ENCODE measurements at regions not wholly inside any gene's neighbourhood (a gene's known extent, or its start where the extent isn't known, plus 50 kb on each side); places are given as distances from the start of the nearest gene placed in this dataset.

GRCh38 chr7:412313-412710 is 107.3 kb downstream of the PDGFA start:
- H3K9me3 Mint-ChIP-seq: peaks cover 0 to 3% (median 0%) of the 10 kb centered on the region in 7 donors
- no peaks in the 10 kb centered on the region for H3K36me3 Mint-ChIP-seq
- H3K27ac Mint-ChIP-seq: no peak overlapping the region
- Histone ChIP-seq H3K4me1 (ENCODE audit: control insufficient read depth, insufficient read depth, low read length, poor library complexity, severe bottlenecking) (no peaks in the 10 kb centered on the region), H3K4me3 (ENCODE audit: low read depth, low read length) (no peak overlapping the region), H3K27me3 (ENCODE audit: control insufficient read depth, insufficient read depth, low read length) (no peaks in the 10 kb centered on the region), H3K36me3 (ENCODE audit: control insufficient read depth, insufficient read depth, low read length) (no peaks in the 10 kb centered on the region), H3K9me3 (ENCODE audit: control insufficient read depth in 2 of 2, low read length in 2 of 2) (no peaks in the 10 kb centered on the region), H3K27ac (ENCODE audit: insufficient read depth, low read length, poor library complexity, severe bottlenecking) (no peak overlapping the region)
- H3K4me3 Mint-ChIP-seq: no peak overlapping the region
- no peaks in the 10 kb centered on the region for H3K27me3 Mint-ChIP-seq
- ATAC-seq (ENCODE audit: low read depth in 2 of 2) (no peak), DNase-seq (no peak)
- no peaks in the 10 kb centered on the region for H3K4me1 Mint-ChIP-seq

GRCh38 chr7:414681-415560 is 104.7 kb downstream of the PDGFA start:
- DNase-seq: no peak
- no peak overlapping the region for H3K27ac ChIP-seq (ENCODE audit: insufficient read depth, low read length, poor library complexity, severe bottlenecking)

GRCh38 chr7:415646-416525 is 103.8 kb downstream of the PDGFA start:
- H3K9me3 Mint-ChIP-seq: peaks cover 0 to 5% (median 2%) of the 10 kb centered on the region in 7 donors
- no peak overlapping the region for H3K4me3 ChIP-seq (ENCODE audit: low read depth, low read length)
- no peak overlapping the region for H3K27ac ChIP-seq (ENCODE audit: insufficient read depth, low read length, poor library complexity, severe bottlenecking)
- H3K4me1 ChIP-seq (ENCODE audit: control insufficient read depth, insufficient read depth, low read length, poor library complexity, severe bottlenecking): no peaks in the 10 kb centered on the region
- DNase-seq (no peak), ATAC-seq (ENCODE audit: low read depth in 2 of 2) (no peak)
- H3K36me3 Mint-ChIP-seq: no peaks in the 10 kb centered on the region
- H3K9me3 ChIP-seq (ENCODE audit: control insufficient read depth in 2 of 2, low read length in 2 of 2): peaks cover 0 to 10% of the 10 kb centered on the region in 2 experiments
- no peaks in the 10 kb centered on the region for H3K27me3 Mint-ChIP-seq
- no peaks in the 10 kb centered on the region for H3K27me3 ChIP-seq (ENCODE audit: control insufficient read depth, insufficient read depth, low read length)
- no peaks in the 10 kb centered on the region for H3K4me1 Mint-ChIP-seq
- peak overlapping the region in 1 of 3 donors; percentile 38 for H3K27ac Mint-ChIP-seq
- no peaks in the 10 kb centered on the region for H3K36me3 ChIP-seq (ENCODE audit: control insufficient read depth, insufficient read depth, low read length)
- H3K4me3 Mint-ChIP-seq: no peak overlapping the region

More at GRCh38 chr7:414681-415560, 104.7 kb downstream of the PDGFA start:
- Mint-ChIP-seq H3K4me3 (no peak overlapping the region), H3K27ac (no peak overlapping the region), H3K9me3 (peaks cover 0 to 5% (median 2%) of the 10 kb centered on the region in 7 donors), H3K36me3 (no peaks in the 10 kb centered on the region), H3K27me3 (no peaks in the 10 kb centered on the region), H3K4me1 (no peaks in the 10 kb centered on the region)
- Histone ChIP-seq H3K36me3 (ENCODE audit: control insufficient read depth, insufficient read depth, low read length) (no peaks in the 10 kb centered on the region), H3K4me3 (ENCODE audit: low read depth, low read length) (no peak overlapping the region), H3K27me3 (ENCODE audit: control insufficient read depth, insufficient read depth, low read length) (no peaks in the 10 kb centered on the region), H3K9me3 (ENCODE audit: control insufficient read depth in 2 of 2, low read length in 2 of 2) (peaks cover 0 to 10% of the 10 kb centered on the region in 2 experiments), H3K4me1 (ENCODE audit: control insufficient read depth, insufficient read depth, low read length, poor library complexity, severe bottlenecking) (no peaks in the 10 kb centered on the region)
- ATAC-seq (ENCODE audit: low read depth in 2 of 2): no peak

- Mint-ChIP-seq H3K27me3 (no peaks in the 10 kb centered on the region), H3K27ac (no peak overlapping the region), H3K4me3 (no peak overlapping the region), H3K9me3 (peaks cover 0 to 5% (median 2%) of the 10 kb centered on the region in 7 donors), H3K4me1 (no peaks in the 10 kb centered on the region), H3K36me3 (no peaks in the 10 kb centered on the region)
- no peak overlapping the region for H3K27ac ChIP-seq (ENCODE audit: insufficient read depth, low read length, poor library complexity, severe bottlenecking)
- H3K4me3 ChIP-seq (ENCODE audit: low read depth, low read length): no peak overlapping the region
- H3K36me3 ChIP-seq (ENCODE audit: control insufficient read depth, insufficient read depth, low read length): no peaks in the 10 kb centered on the region
- peaks cover 0 to 10% of the 10 kb centered on the region in 2 experiments for H3K9me3 ChIP-seq (ENCODE audit: control insufficient read depth in 2 of 2, low read length in 2 of 2)
- ATAC-seq (ENCODE audit: low read depth in 2 of 2) (no peak), DNase-seq (no peak)
- H3K4me1 ChIP-seq (ENCODE audit: control insufficient read depth, insufficient read depth, low read length, poor library complexity, severe bottlenecking): no peaks in the 10 kb centered on the region
- H3K27me3 ChIP-seq (ENCODE audit: control insufficient read depth, insufficient read depth, low read length): no peaks in the 10 kb centered on the region
These were observed 102.7 kb downstream of the PDGFA start for GRCh38 chr7:416761-417624.

- H3K27ac ChIP-seq (ENCODE audit: insufficient read depth, low read length, poor library complexity, severe bottlenecking): no peak overlapping the region
- Mint-ChIP-seq H3K36me3 (no peaks in the 10 kb centered on the region), H3K4me3 (no peak overlapping the region), H3K9me3 (peaks cover 0 to 5% (median 2%) of the 10 kb centered on the region in 7 donors), H3K4me1 (no peaks in the 10 kb centered on the region), H3K27ac (no peak overlapping the region), H3K27me3 (no peaks in the 10 kb centered on the region)
- H3K36me3 ChIP-seq (ENCODE audit: control insufficient read depth, insufficient read depth, low read length): no peaks in the 10 kb centered on the region
- DNase-seq (no peak), ATAC-seq (ENCODE audit: low read depth in 2 of 2) (no peak)
- no peak overlapping the region for H3K4me3 ChIP-seq (ENCODE audit: low read depth, low read length)
- H3K27me3 ChIP-seq (ENCODE audit: control insufficient read depth, insufficient read depth, low read length): no peaks in the 10 kb centered on the region
- peaks cover 0 to 10% of the 10 kb centered on the region in 2 experiments for H3K9me3 ChIP-seq (ENCODE audit: control insufficient read depth in 2 of 2, low read length in 2 of 2)
- no peaks in the 10 kb centered on the region for H3K4me1 ChIP-seq (ENCODE audit: control insufficient read depth, insufficient read depth, low read length, poor library complexity, severe bottlenecking)
These were observed 102.1 kb downstream of the PDGFA start for GRCh38 chr7:417625-417889.

- H3K9me3 ChIP-seq (ENCODE audit: control insufficient read depth in 2 of 2, low read length in 2 of 2): peaks cover 0 to 10% of the 10 kb centered on the region in 2 experiments
- no peak overlapping the region for H3K4me3 ChIP-seq (ENCODE audit: low read depth, low read length)
- no peaks in the 10 kb centered on the region for H3K27me3 ChIP-seq (ENCODE audit: control insufficient read depth, insufficient read depth, low read length)
- H3K4me1 ChIP-seq (ENCODE audit: control insufficient read depth, insufficient read depth, low read length, poor library complexity, severe bottlenecking): no peaks in the 10 kb centered on the region
- no peak overlapping the region for H3K27ac Mint-ChIP-seq
- no peak for ATAC-seq (ENCODE audit: low read depth in 2 of 2)
- H3K36me3 Mint-ChIP-seq: no peaks in the 10 kb centered on the region
- no peaks in the 10 kb centered on the region for H3K4me1 Mint-ChIP-seq
- no peaks in the 10 kb centered on the region for H3K27me3 Mint-ChIP-seq
- H3K27ac ChIP-seq (ENCODE audit: insufficient read depth, low read length, poor library complexity, severe bottlenecking): no peak overlapping the region
- no peak overlapping the region for H3K4me3 Mint-ChIP-seq
- H3K9me3 Mint-ChIP-seq: peaks cover 0 to 5% (median 2%) of the 10 kb centered on the region in 7 donors
- DNase-seq: no peak
- H3K36me3 ChIP-seq (ENCODE audit: control insufficient read depth, insufficient read depth, low read length): no peaks in the 10 kb centered on the region
These were observed 101.6 kb downstream of the PDGFA start for GRCh38 chr7:417973-418601.

- Mint-ChIP-seq H3K4me3 (no peak overlapping the region), H3K4me1 (no peaks in the 10 kb centered on the region), H3K27ac (no peak overlapping the region), H3K27me3 (no peaks in the 10 kb centered on the region), H3K36me3 (no peaks in the 10 kb centered on the region), H3K9me3 (peaks cover 0 to 5% (median 2%) of the 10 kb centered on the region in 7 donors)
- Histone ChIP-seq H3K4me1 (ENCODE audit: control insufficient read depth, insufficient read depth, low read length, poor library complexity, severe bottlenecking) (no peaks in the 10 kb centered on the region), H3K27ac (ENCODE audit: insufficient read depth, low read length, poor library complexity, severe bottlenecking) (no peak overlapping the region), H3K9me3 (ENCODE audit: control insufficient read depth in 2 of 2, low read length in 2 of 2) (peaks cover 0 to 10% of the 10 kb centered on the region in 2 experiments), H3K4me3 (ENCODE audit: low read depth, low read length) (no peak overlapping the region), H3K36me3 (ENCODE audit: control insufficient read depth, insufficient read depth, low read length) (no peaks in the 10 kb centered on the region), H3K27me3 (ENCODE audit: control insufficient read depth, insufficient read depth, low read length) (no peaks in the 10 kb centered on the region)
- ATAC-seq (ENCODE audit: low read depth in 2 of 2) (no peak), DNase-seq (no peak)
These were observed 100.9 kb downstream of the PDGFA start for GRCh38 chr7:418636-419280.
